Astrocyte (in vitro differentiated cells and primary cell): ENCODE measurements at regions not wholly inside any gene's neighbourhood (a gene's known extent, or its start where the extent isn't known, plus 50 kb on each side); places are given as distances from the start of the nearest gene placed in this dataset.
A peak's percentile ranks its signal among the peaks of the same experiment; 100 is the strongest.

Experiments used
- DNase-seq: peaks from one replicate; pipeline ENCODE4 v3.0.0-alpha.2; 2010; ENCODE audit warnings: low read depth
- FAIRE-seq: peaks from 2 replicates; lab custom pipeline; 2011; peaks lifted over from hg19 to GRCh38; lab: Jason Lieb, UNC
- H2AFZ ChIP-seq: 2 replicates; pipeline ENCODE4 v1.6.0; 2012; ENCODE audit warnings: low read depth, low read length, inconsistent platforms
- H3K27ac ChIP-seq: 2 replicates; pipeline ENCODE4 v1.5.1; 2011; ENCODE audit warnings: low read depth, low read length, inconsistent platforms
- H3K27me3 ChIP-seq: 2 replicates; pipeline ENCODE4 v1.6.0; 2011; ENCODE audit warnings: low read length, inconsistent platforms; ENCODE audit not compliant: insufficient read depth
- H3K36me3 ChIP-seq: 2 replicates; pipeline ENCODE4 v1.5.1; 2011; ENCODE audit warnings: low read length, inconsistent platforms; ENCODE audit not compliant: insufficient read depth
- H3K4me1 ChIP-seq: 2 replicates; pipeline ENCODE4 v1.5.1; 2011; ENCODE audit warnings: low read length, inconsistent platforms; ENCODE audit not compliant: insufficient read depth
- H3K4me2 ChIP-seq: 2 replicates; pipeline ENCODE4 v1.6.0; 2012; ENCODE audit warnings: low read length, inconsistent platforms
- H3K4me3 ChIP-seq: 2 replicates; pipeline ENCODE4 v1.5.1; 2011; ENCODE audit warnings: low read depth, mild to moderate bottlenecking, low read length, inconsistent platforms; ENCODE audit not compliant: insufficient read depth
- H3K79me2 ChIP-seq: 2 replicates; pipeline ENCODE4 v1.6.0; 2012; ENCODE audit warnings: mild to moderate bottlenecking, low read length, inconsistent platforms; ENCODE audit not compliant: insufficient read depth
- H3K9ac ChIP-seq: 2 replicates; pipeline ENCODE4 v1.6.0; 2012; ENCODE audit warnings: mild to moderate bottlenecking, low read length, inconsistent platforms
- H3K9me3 ChIP-seq: 2 replicates; pipeline ENCODE4 v1.5.1; 2012; ENCODE audit warnings: low read depth, mild to moderate bottlenecking, low read length, inconsistent platforms; ENCODE audit not compliant: insufficient read depth
- H4K20me1 ChIP-seq: 2 replicates; pipeline ENCODE4 v1.6.0; 2012; ENCODE audit warnings: low read length, inconsistent platforms; ENCODE audit not compliant: insufficient read depth
- H3K27ac Mint-ChIP-seq: one replicate; pipeline ENCODE4 v1.8.0; 2021; ENCODE audit warnings: mild to moderate bottlenecking, mixed read lengths; ENCODE audit not compliant: unreplicated experiment
- H3K27me3 Mint-ChIP-seq: one replicate; pipeline ENCODE4 v1.8.0; 2021; ENCODE audit warnings: low read depth, mixed read lengths; ENCODE audit not compliant: unreplicated experiment
- H3K36me3 Mint-ChIP-seq: one replicate; pipeline ENCODE4 v1.8.0; 2021; ENCODE audit warnings: low read depth, mixed read lengths; ENCODE audit not compliant: unreplicated experiment
- H3K4me1 Mint-ChIP-seq: one replicate; pipeline ENCODE4 v1.8.0; 2021; ENCODE audit warnings: low read depth, mixed read lengths; ENCODE audit not compliant: unreplicated experiment
- H3K4me3 Mint-ChIP-seq: one replicate; pipeline ENCODE4 v1.8.0; 2021; ENCODE audit warnings: mild to moderate bottlenecking, moderate library complexity, mixed read lengths; ENCODE audit not compliant: unreplicated experiment
- H3K9me3 Mint-ChIP-seq: one replicate; pipeline ENCODE4 v1.8.0; 2021; ENCODE audit warnings: mild to moderate bottlenecking, mixed read lengths; ENCODE audit not compliant: unreplicated experiment
- CTCF ChIP-seq: IDR thresholded peaks from 2 replicates; pipeline ENCODE4 v1.5.1; 2011; ENCODE audit warnings: low read depth, mild to moderate bottlenecking, inconsistent platforms, low read length, moderate library complexity; ENCODE audit not compliant: insufficient read depth
- EZH2 ChIP-seq: IDR thresholded peaks from 2 replicates; pipeline ENCODE4 v1.6.1; 2012; ENCODE audit warnings: mild to moderate bottlenecking, low read length, inconsistent platforms; ENCODE audit not compliant: insufficient read depth

GRCh38 chr3:76942101-76942500 is 97.8 kb upstream of the ROBO2 start:
- no peak overlapping the region for H3K4me2 ChIP-seq
- no peak overlapping the region for H3K4me3 ChIP-seq
- Mint-ChIP-seq H3K36me3 (no peaks in the 10 kb centered on the region), H3K27me3 (no peaks in the 10 kb centered on the region), H3K4me1 (peaks cover 17% of the 10 kb centered on the region), H3K4me3 (no peak overlapping the region), H3K9me3 (peaks cover 3% of the 10 kb centered on the region), H3K27ac (no peak overlapping the region)
- no peaks in the 10 kb centered on the region for H3K27me3 ChIP-seq
- no peaks in the 10 kb centered on the region for H4K20me1 ChIP-seq
- H3K4me1 ChIP-seq: peaks cover 5% of the 10 kb centered on the region
- H3K9me3 ChIP-seq: no peaks in the 10 kb centered on the region
- DNase-seq (no peak), FAIRE-seq (no peak)
- no peak for TF ChIP-seq CTCF
- TF ChIP-seq EZH2: no peak
- no peak overlapping the region for H3K9ac ChIP-seq
- no peaks in the 10 kb centered on the region for H3K79me2 ChIP-seq
- no peak overlapping the region for H3K27ac ChIP-seq
- H3K36me3 ChIP-seq: no peaks in the 10 kb centered on the region
- no peak overlapping the region for H2AFZ ChIP-seq

- H3K9me3 Mint-ChIP-seq: peaks cover 3% of the 10 kb centered on the region
Observed at GRCh38 chr3:76943058-76943457, 96.8 kb upstream of the ROBO2 start.

More at GRCh38 chr3:76943058-76943457, 96.8 kb upstream of the ROBO2 start:
- H3K27ac ChIP-seq: peak overlapping the region; percentile 38
- H3K79me2 ChIP-seq: no peaks in the 10 kb centered on the region
- H3K36me3 ChIP-seq: no peaks in the 10 kb centered on the region
- H3K9me3 ChIP-seq: no peaks in the 10 kb centered on the region
- H3K4me1 ChIP-seq: peaks cover 5% of the 10 kb centered on the region
- DNase-seq (peak; percentile 11), FAIRE-seq (no peak)
- H3K9ac ChIP-seq: no peak overlapping the region
- Mint-ChIP-seq H3K4me3 (no peak overlapping the region), H3K27me3 (no peaks in the 10 kb centered on the region), H3K36me3 (no peaks in the 10 kb centered on the region), H3K27ac (peak overlapping the region; percentile 80), H3K4me1 (peaks cover 17% of the 10 kb centered on the region)
- H3K4me3 ChIP-seq: no peak overlapping the region
- no peak overlapping the region for H2AFZ ChIP-seq
- no peaks in the 10 kb centered on the region for H3K27me3 ChIP-seq
- no peaks in the 10 kb centered on the region for H4K20me1 ChIP-seq
- H3K4me2 ChIP-seq: peak overlapping the region; percentile 40
- TF ChIP-seq EZH2 (no peak), CTCF (no peak)
